Esophagus (tissue), 2 donors: ENCODE measurements at regions not wholly inside any gene's neighbourhood (a gene's known extent, or its start where the extent isn't known, plus 50 kb on each side); places are given as distances from the start of the nearest gene placed in this dataset.

Experiments
- H3K27ac ChIP-seq, 2 donors: one replicate each; pipeline ENCODE4 v1.5.1; 2013; ENCODE audit warnings: low read depth in 2 of 2, mild to moderate bottlenecking in 2 of 2, inconsistent platforms in 1 of 2, low read length in 1 of 2, moderate library complexity in 1 of 2
- H3K27me3 ChIP-seq, 2 donors: one replicate each; pipeline ENCODE4 v1.6.1; 2013; ENCODE audit warnings: low read length in 2 of 2, control low read depth in 1 of 2, mild to moderate bottlenecking in 1 of 2; ENCODE audit not compliant: insufficient read depth in 2 of 2, control insufficient read depth in 1 of 2
- H3K36me3 ChIP-seq, 2 donors: one replicate each; pipeline ENCODE4 v1.6.1; 2013; ENCODE audit warnings: low read length in 1 of 2; ENCODE audit not compliant: control insufficient read depth in 2 of 2, insufficient read depth in 2 of 2
- H3K4me1 ChIP-seq, 2 donors: one replicate each; pipeline ENCODE4 v1.6.1; 2013; ENCODE audit warnings: low read length in 1 of 2; ENCODE audit not compliant: control insufficient read depth in 2 of 2, insufficient read depth in 2 of 2
- H3K4me3 ChIP-seq, 2 donors: one replicate each; pipeline ENCODE4 v1.5.1; 2013; ENCODE audit warnings: low read length in 2 of 2, mild to moderate bottlenecking in 2 of 2, low read depth in 1 of 2, moderate library complexity in 1 of 2
- H3K9me3 ChIP-seq, 2 donors: one replicate each; pipeline ENCODE4 v1.6.1; 2013; ENCODE audit warnings: mild to moderate bottlenecking in 2 of 2, low read depth in 1 of 2, low read length in 1 of 2, moderate library complexity in 1 of 2; ENCODE audit not compliant: control insufficient read depth in 2 of 2, insufficient read depth in 1 of 2
- WGBS, 2 donors: extraction: QIAGEN DNeasy Blood & Tissue Kit; methylation state at CpG; one replicate each; pipeline ENCODE4 v1.1.7; 2013; 5-methylcytosine and 5-hydroxymethylcytosine counted together
- donor health status: healthy with polysubstance abuse.
- donor health status: Bipolar disorder and iron deficiency.

- no peaks in the 10 kb centered on the region for H3K36me3 ChIP-seq
- no peaks in the 10 kb centered on the region for H3K27me3 ChIP-seq
- no peak overlapping the region for H3K4me3 ChIP-seq
- H3K27ac ChIP-seq = no peak overlapping the region
- no peaks in the 10 kb centered on the region for H3K4me1 ChIP-seq
- H3K9me3 ChIP-seq = no peaks in the 10 kb centered on the region
- WGBS, 2 donors = 43 to 57% methylated on average over 2 of the region's 2 CpGs
Observed at GRCh38 chr17:54269881-54270280, 447.2 kb downstream of the KIF2B start.

- WGBS, 2 donors = 47 to 70% methylated on average over 2 of the region's 2 CpGs
- no peaks in the 10 kb centered on the region for H3K9me3 ChIP-seq
Observed at GRCh38 chr17:54270499-54270898, 447.8 kb downstream of the KIF2B start.

GRCh38 chr17:54277868-54278267 lies 455.1 kb downstream of the KIF2B start:
- H3K27me3 ChIP-seq = no peaks in the 10 kb centered on the region
- no peaks in the 10 kb centered on the region for H3K4me1 ChIP-seq
- no peak overlapping the region for H3K4me3 ChIP-seq
- no peaks in the 10 kb centered on the region for H3K9me3 ChIP-seq
- H3K27ac ChIP-seq = no peak overlapping the region
- no peaks in the 10 kb centered on the region for H3K36me3 ChIP-seq

More at GRCh38 chr17:54270499-54270898, 447.8 kb downstream of the KIF2B start:
- H3K4me1 ChIP-seq = no peaks in the 10 kb centered on the region
- no peaks in the 10 kb centered on the region for H3K27me3 ChIP-seq
- H3K36me3 ChIP-seq = no peaks in the 10 kb centered on the region
- no peak overlapping the region for H3K4me3 ChIP-seq
- no peak overlapping the region for H3K27ac ChIP-seq

- Histone ChIP-seq H3K27ac (no peak overlapping the region), H3K4me3 (no peak overlapping the region), H3K27me3 (no peaks in the 10 kb centered on the region), H3K4me1 (no peaks in the 10 kb centered on the region), H3K36me3 (no peaks in the 10 kb centered on the region), H3K9me3 (no peaks in the 10 kb centered on the region)
- 48 to 56% methylated on average over 3 of the region's 3 CpGs for WGBS, 2 donors
Observed at GRCh38 chr17:54280741-54281140, 458.0 kb downstream of the KIF2B start.

- WGBS, 2 donors = 37 to 39% methylated on average over 2 of the region's 2 CpGs
- Histone ChIP-seq H3K27me3 (no peaks in the 10 kb centered on the region), H3K4me3 (no peak overlapping the region), H3K36me3 (no peaks in the 10 kb centered on the region), H3K4me1 (no peaks in the 10 kb centered on the region), H3K27ac (no peak overlapping the region), H3K9me3 (no peaks in the 10 kb centered on the region)
Observed at GRCh38 chr17:54282886-54283285, 460.2 kb downstream of the KIF2B start.

- no peaks in the 10 kb centered on the region for H3K36me3 ChIP-seq
- no peaks in the 10 kb centered on the region for H3K4me1 ChIP-seq
- H3K27me3 ChIP-seq = no peaks in the 10 kb centered on the region
- no peaks in the 10 kb centered on the region for H3K9me3 ChIP-seq
- no peak overlapping the region for H3K27ac ChIP-seq
- 70 to 72% methylated on average over 5 of the region's 5 CpGs for WGBS, 2 donors
- H3K4me3 ChIP-seq = no peak overlapping the region
Observed at GRCh38 chr17:54307351-54307750, 484.6 kb downstream of the KIF2B start.

GRCh38 chr17:54324813-54325212 lies 502.1 kb downstream of the KIF2B start:
- no peak overlapping the region for H3K4me3 ChIP-seq
- H3K27ac ChIP-seq = no peak overlapping the region
- no peaks in the 10 kb centered on the region for H3K9me3 ChIP-seq
- no peaks in the 10 kb centered on the region for H3K27me3 ChIP-seq
- no peaks in the 10 kb centered on the region for H3K36me3 ChIP-seq
- WGBS, 2 donors = 69 to 87% methylated on average over 1 of the region's 1 CpG
- no peaks in the 10 kb centered on the region for H3K4me1 ChIP-seq

- no peaks in the 10 kb centered on the region for H3K27me3 ChIP-seq
- no peaks in the 10 kb centered on the region for H3K4me1 ChIP-seq
- WGBS, 2 donors = 81 to 89% methylated on average over 1 of the region's 1 CpG
- no peaks in the 10 kb centered on the region for H3K9me3 ChIP-seq
- H3K4me3 ChIP-seq = no peak overlapping the region
- no peaks in the 10 kb centered on the region for H3K36me3 ChIP-seq
- H3K27ac ChIP-seq = no peak overlapping the region
Observed at GRCh38 chr17:54339731-54340130, 517.0 kb downstream of the KIF2B start.

GRCh38 chr17:54347495-54347894 lies 524.8 kb downstream of the KIF2B start:
- WGBS, 2 donors = 92 to 93% methylated on average over 1 of the region's 1 CpG
- Histone ChIP-seq H3K36me3 (no peaks in the 10 kb centered on the region), H3K4me3 (no peak overlapping the region), H3K27ac (no peak overlapping the region), H3K27me3 (no peaks in the 10 kb centered on the region), H3K9me3 (no peaks in the 10 kb centered on the region), H3K4me1 (no peaks in the 10 kb centered on the region)

- Histone ChIP-seq H3K27me3 (no peaks in the 10 kb centered on the region), H3K27ac (no peak overlapping the region), H3K9me3 (no peaks in the 10 kb centered on the region), H3K36me3 (no peaks in the 10 kb centered on the region), H3K4me3 (no peak overlapping the region), H3K4me1 (no peaks in the 10 kb centered on the region)
Observed at GRCh38 chr17:54348234-54348633, 525.5 kb downstream of the KIF2B start.
